K562 (cell line): ENCODE measurements at regions not wholly inside any gene's neighbourhood (a gene's known extent, or its start where the extent isn't known, plus 50 kb on each side); places are given as distances from the start of the nearest gene placed in this dataset.

ENCODE experiments used
- ATAC-seq: fragments of 200-7000 bp; cut with Tn5 transposase; 3 replicates; pipeline ENCODE4 v1.9.1; 2020; ENCODE audit warnings: moderate library complexity
- BruUV-seq: library from RNA; stranded (reverse); fragments of 400-500 nt; replicated peaks from 2 replicates; lab custom pipeline; 2021; lab: Mats Ljungman, UMichigan
- CTCF ChIA-PET: fragments of 300-600 bp; formaldehyde crosslinking; extraction: SDS; loops from one replicate; lab custom pipeline; 2021; ENCODE audit warnings: low intra/inter-chr PET ratio; lab: Yijun Ruan, JAX
- POLR2A ChIA-PET: fragments of 300-600, 350-650 bp; sonication (Branson Sonifier 250); formaldehyde crosslinking; extraction: SDS; loops from one replicate; lab custom pipeline; 2021; ENCODE audit warnings: antibody characterized with exemption, inconsistent platforms; lab: Yijun Ruan, JAX
- DNase-seq, 4 experiments: peaks; one replicate each; pipeline versions ENCODE4 v3.0.0 to v3.0.0-alpha.2; 2011 to 2018; ENCODE audit warnings: low spot score in 3 of 4, mixed read lengths in 3 of 4; ENCODE audit errors: extremely low read depth in 1 of 4
- FAIRE-seq: peaks from 2 replicates; lab custom pipeline; 2011; peaks lifted over from hg19 to GRCh38; lab: Jason Lieb, UNC
- H2AFZ ChIP-seq: 2 replicates; pipeline ENCODE4 v1.6.0; 2011; ENCODE audit warnings: low read depth, low read length, control low read depth, inconsistent platforms
- H3K27ac ChIP-seq: fragments of 200-600 bp; 3 replicates; pipeline ENCODE4 v1.8.0; 2011; ENCODE audit warnings: low read depth, mild to moderate bottlenecking, control low read depth, inconsistent platforms, low read length, moderate library complexity, mixed read lengths; ENCODE audit errors: extremely low read depth
- H3K27me3 ChIP-seq, 2 experiments: fragments of 300-600 bp in 1 of 2; 2 replicates in 1 of 2; 3 replicates in 1 of 2; pipeline versions ENCODE4 v1.6.0 to v1.8.0; 2011; ENCODE audit warnings: inconsistent platforms in 2 of 2, low read length in 2 of 2, mild to moderate bottlenecking in 1 of 2, mixed read lengths in 1 of 2, moderate library complexity in 1 of 2; ENCODE audit not compliant: control insufficient read depth in 2 of 2, insufficient read depth in 2 of 2
- H3K36me3 ChIP-seq: fragments of 300-600 bp; 3 replicates; pipeline ENCODE4 v1.8.0; 2011; ENCODE audit warnings: mild to moderate bottlenecking, low read length, inconsistent platforms; ENCODE audit not compliant: control insufficient read depth, insufficient read depth
- H3K4me1 ChIP-seq, 2 experiments: fragments of 200-600 bp in 1 of 2; replicated peaks in 1 of 2; 2 replicates in 1 of 2; 3 replicates in 1 of 2; pipeline versions ENCODE4 v1.5.1 to v1.8.0; 2011; ENCODE audit warnings: inconsistent platforms in 2 of 2, low read length in 2 of 2, mild to moderate bottlenecking in 1 of 2, mixed read lengths in 1 of 2, moderate library complexity in 1 of 2; ENCODE audit not compliant: control insufficient read depth in 2 of 2, insufficient read depth in 2 of 2
- H3K4me2 ChIP-seq: 2 replicates; pipeline ENCODE4 v1.6.1; 2011; ENCODE audit warnings: low read length, control low read depth, inconsistent platforms, mixed read lengths; ENCODE audit not compliant: insufficient read depth
- H3K4me3 ChIP-seq: fragments of 200-600 bp; sonication (generic), shearing (Covaris generic); 2 replicates; pipeline ENCODE4 v1.5.1; 2016; ENCODE audit warnings: control low read depth, inconsistent platforms
- H3K79me2 ChIP-seq: fragments of 200-600 bp; 3 replicates; pipeline ENCODE4 v1.8.0; 2011; ENCODE audit warnings: low read length, inconsistent platforms; ENCODE audit not compliant: control insufficient read depth, insufficient read depth
- H3K9ac ChIP-seq, 2 experiments: 2 replicates each; pipeline versions ENCODE4 v1.6.0 to v1.6.1; 2011; ENCODE audit warnings: low read depth in 2 of 2, low read length in 2 of 2, control low read depth in 1 of 2, inconsistent platforms in 1 of 2, mild to moderate bottlenecking in 1 of 2, mixed read lengths in 1 of 2; ENCODE audit not compliant: insufficient read depth in 1 of 2
- H3K9me1 ChIP-seq: one replicate; pipeline ENCODE4 v1.6.0; 2011; ENCODE audit warnings: inconsistent platforms, mild to moderate bottlenecking, low read length, moderate library complexity; ENCODE audit not compliant: control insufficient read depth, insufficient read depth
- H3K9me3 ChIP-seq: replicated peaks from 2 replicates; pipeline ENCODE4 v1.5.1; 2011; ENCODE audit warnings: low read depth, low read length, inconsistent platforms; ENCODE audit not compliant: control insufficient read depth, insufficient read depth
- H4K20me1 ChIP-seq: replicated peaks from 2 replicates; pipeline ENCODE4 v1.6.1; 2011; ENCODE audit warnings: low read length, inconsistent platforms, mixed read lengths; ENCODE audit not compliant: control insufficient read depth, insufficient read depth
- IRF1 ChIP-seq: sonication (generic); formaldehyde crosslinking; IDR thresholded peaks from 2 replicates; pipeline ENCODE4 v1.8.0; 2022; ENCODE audit warnings: missing genetic modification reagents, mild to moderate bottlenecking, borderline replicate concordance
- MTF1 ChIP-seq: fragments of 250-450 bp; sonication (Bioruptor Pico); IDR thresholded peaks from 2 replicates; pipeline ENCODE4 v1.9.0; 2021; ENCODE audit warnings: moderate library complexity, mild to moderate bottlenecking, inconsistent platforms, borderline replicate concordance
- MYC ChIP-seq, 2 experiments: fragments of 250-450 bp in 1 of 2; sonication (Bioruptor Pico) in 1 of 2; IDR thresholded peaks; 2 replicates each; pipeline versions ENCODE4 v1.5.1 to v1.6.1; 2012 to 2021; ENCODE audit warnings: low read depth in 2 of 2, borderline replicate concordance in 1 of 2, improper control_type of control experiment in 1 of 2, low read length in 1 of 2, mild to moderate bottlenecking in 1 of 2, moderate library complexity in 1 of 2
- PHF21A ChIP-seq: fragments of 450-650 bp; IDR thresholded peaks from 2 replicates; pipeline ENCODE4 v1.6.1; 2017; ENCODE audit warnings: low read depth, borderline replicate concordance
- PTTG1 ChIP-seq: fragments of 450-650 bp; IDR thresholded peaks from 2 replicates; pipeline ENCODE4 v1.6.1; 2016; ENCODE audit warnings: low read depth, mild to moderate bottlenecking, missing genetic modification characterization, missing compliant biosample characterization
- TRIM25 ChIP-seq: fragments of 450-650 bp; IDR thresholded peaks from 2 replicates; pipeline ENCODE4 v1.7.0; 2016; ENCODE audit warnings: borderline replicate concordance
- TSC22D4 ChIP-seq: fragments of 450-650 bp; IDR thresholded peaks from 2 replicates; pipeline ENCODE4 v1.6.1; 2016; ENCODE audit warnings: missing genetic modification characterization, missing biosample characterization, control low read depth
- ZNF280B ChIP-seq: fragments of 250-450 bp; sonication (Bioruptor Pico); IDR thresholded peaks from 2 replicates; pipeline ENCODE4 v1.5.1; 2021; ENCODE audit warnings: mild to moderate bottlenecking
- ZNF518B ChIP-seq: fragments of 250-450 bp; sonication (Bioruptor Pico); IDR thresholded peaks from 2 replicates; pipeline ENCODE4 v1.5.0; 2021; ENCODE audit warnings: mild to moderate bottlenecking, moderate library complexity
- ZNF655 ChIP-seq: fragments of 250-450 bp; sonication (Bioruptor Pico); IDR thresholded peaks from 2 replicates; pipeline ENCODE4 v1.5.0; 2021
- ZNF699 ChIP-seq: fragments of 250-450 bp; sonication (Bioruptor Pico); IDR thresholded peaks from 2 replicates; pipeline ENCODE4 v1.8.0; 2021; ENCODE audit warnings: mild to moderate bottlenecking, moderate library complexity; ENCODE audit not compliant: insufficient replicate concordance
- WGBS: fragments of 100-300 bp; shearing (Covaris generic); methylation state at CpG from one replicate; pipeline ENCODE4 v1.1.6; 2016; ENCODE audit warnings: low coverage, mixed read lengths; ENCODE audit not compliant: insufficient coverage; ENCODE audit errors: missing lambda C conversion rate; 5-methylcytosine and 5-hydroxymethylcytosine counted together
- in situ Hi-C: fragments of 300-500 bp; cut with MboI; formaldehyde crosslinking; loops from 4 replicates; pipeline ENCODE4 v1.15.0; 2018; ENCODE audit warnings: inconsistent platforms, mixed read lengths
- intact Hi-C: fragments of 100-400 bp; cut with micrococcal nuclease; formaldehyde crosslinking; loops from 2 replicates; pipeline ENCODE4 v1.14.2; 2022

GRCh38 chr1:29696656-29697390 is 460.5 kb downstream of the PTPRU start:
- DNase-seq: no peak
- WGBS: under 1% methylated on average over 20 of the region's 20 CpGs
- no peak overlapping the region for H3K27ac ChIP-seq
- BruUV-seq: no TSS peak
- H3K36me3 ChIP-seq: no peaks in the 10 kb centered on the region
- no peak overlapping the region for H2AFZ ChIP-seq
- H3K27me3 ChIP-seq: peaks cover 0 to 25% of the 10 kb centered on the region in 2 experiments; a peak in 2 of 5 replicates
- FAIRE-seq: no peak
- intact Hi-C loops (loop anchor here (10.0 kb wide), 1 partner anchor 1008 kb away; no protein-coding TSS in a partner anchor), in situ Hi-C loops (no loop called here)
- no peaks in the 10 kb centered on the region for H3K4me1 ChIP-seq
- H3K9ac ChIP-seq: peak overlapping the region in 1 of 2 experiments; percentile 16; a peak in 1 of 4 replicates
- ATAC-seq: no peak
- H3K9me3 ChIP-seq: no peaks in the 10 kb centered on the region
- no peak overlapping the region for H3K4me2 ChIP-seq
- ChIA-PET POLR2A (interaction anchor here (1.2 kb wide), 1 partner anchor 9 kb away, joined by 4 read pairs; no protein-coding TSS in a partner anchor), CTCF (no interaction called here)
- H4K20me1 ChIP-seq: peaks cover 4% of the 10 kb centered on the region; the same call in 1 of the 2 replicates
- no peak overlapping the region for H3K4me3 ChIP-seq
- no peaks in the 10 kb centered on the region for H3K79me2 ChIP-seq
- H3K9me1 ChIP-seq: no peaks in the 10 kb centered on the region
- no peak for TF ChIP-seq MTF1 (CRISPR knock-in tag)
- no peak for TF ChIP-seq TSC22D4
- no peak for TF ChIP-seq PHF21A
- TF ChIP-seq ZNF655 (CRISPR knock-in tag): no peak
- TF ChIP-seq MYC (IDR thresholded peaks at IDR 0.05; ENCODE audit: low read depth, low read length): no peak
- no peak for TF ChIP-seq MYC (CRISPR knock-in tag; IDR thresholded peaks at IDR 0.05; ENCODE audit: borderline replicate concordance, low read depth)
- no peak for TF ChIP-seq PTTG1 (tag)
- TF ChIP-seq TRIM25: no peak
- TF ChIP-seq ZNF518B (CRISPR knock-in tag): no peak
- TF ChIP-seq ZNF699 (CRISPR knock-in tag): no peak
- no peak for TF ChIP-seq ZNF280B (CRISPR knock-in tag)
- TF ChIP-seq IRF1 (CRISPR knock-in tag): no peak
